B cell (primary cell): ENCODE measurements at regions not wholly inside any gene's neighbourhood (a gene's known extent, or its start where the extent isn't known, plus 50 kb on each side); places are given as distances from the start of the nearest gene placed in this dataset.

Experiments
- EZH2 ChIP-seq: IDR thresholded peaks from 2 replicates; pipeline ENCODE4 v1.6.1; 2012; ENCODE audit warnings: borderline replicate concordance, low read depth, mild to moderate bottlenecking, moderate library complexity, low read length; ENCODE audit not compliant: insufficient read depth, poor library complexity, severe bottlenecking
- TF ChIP-seq, protein P1 (sequence below): fragments of 200-600 bp; IDR thresholded peaks from one replicate; pipeline ENCODE4 v1.8.0; 2022; ENCODE audit warnings: antibody characterized with exemption, mild to moderate bottlenecking

DNA sequence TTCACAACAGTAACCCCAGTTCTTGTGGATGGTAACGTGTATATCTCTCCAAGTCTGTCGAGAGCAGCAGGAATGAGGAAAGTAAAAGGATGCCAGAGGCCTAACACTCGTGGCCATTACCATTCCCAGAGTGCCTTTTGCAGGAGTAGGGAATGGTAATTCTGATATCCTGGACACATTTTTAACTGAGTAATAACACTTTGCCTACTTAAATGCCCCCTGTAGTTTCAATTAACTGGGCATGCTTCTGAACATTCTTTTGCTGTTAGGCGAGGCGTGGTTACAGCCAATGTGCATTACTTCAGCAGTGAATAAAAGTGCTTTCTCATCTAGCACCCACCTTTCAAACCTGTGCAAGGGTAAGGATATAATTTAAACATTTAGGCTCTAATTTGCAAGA is 258.5 kb upstream of the ADGRL2 start:
- TF ChIP-seq EZH2, result no peak
- TF ChIP-seq, protein P1, sequence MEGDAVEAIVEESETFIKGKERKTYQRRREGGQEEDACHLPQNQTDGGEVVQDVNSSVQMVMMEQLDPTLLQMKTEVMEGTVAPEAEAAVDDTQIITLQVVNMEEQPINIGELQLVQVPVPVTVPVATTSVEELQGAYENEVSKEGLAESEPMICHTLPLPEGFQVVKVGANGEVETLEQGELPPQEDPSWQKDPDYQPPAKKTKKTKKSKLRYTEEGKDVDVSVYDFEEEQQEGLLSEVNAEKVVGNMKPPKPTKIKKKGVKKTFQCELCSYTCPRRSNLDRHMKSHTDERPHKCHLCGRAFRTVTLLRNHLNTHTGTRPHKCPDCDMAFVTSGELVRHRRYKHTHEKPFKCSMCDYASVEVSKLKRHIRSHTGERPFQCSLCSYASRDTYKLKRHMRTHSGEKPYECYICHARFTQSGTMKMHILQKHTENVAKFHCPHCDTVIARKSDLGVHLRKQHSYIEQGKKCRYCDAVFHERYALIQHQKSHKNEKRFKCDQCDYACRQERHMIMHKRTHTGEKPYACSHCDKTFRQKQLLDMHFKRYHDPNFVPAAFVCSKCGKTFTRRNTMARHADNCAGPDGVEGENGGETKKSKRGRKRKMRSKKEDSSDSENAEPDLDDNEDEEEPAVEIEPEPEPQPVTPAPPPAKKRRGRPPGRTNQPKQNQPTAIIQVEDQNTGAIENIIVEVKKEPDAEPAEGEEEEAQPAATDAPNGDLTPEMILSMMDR, result no peak
